OCI-LY3 (cell line): ENCODE measurements at regions not wholly inside any gene's neighbourhood (a gene's known extent, or its start where the extent isn't known, plus 50 kb on each side); places are given as distances from the start of the nearest gene placed in this dataset.

Experiments used
- CTCF ChIP-seq: fragments of 200-600, 300-600 bp; sonication (generic); IDR thresholded peaks from 2 replicates; pipeline ENCODE4 v1.5.1; 2014; ENCODE audit warnings: antibody characterized with exemption, low read length, low read depth
- EZH2phosphoT487 ChIP-seq: fragments of 200-600 bp; shearing (Covaris generic); IDR thresholded peaks from 2 replicates; pipeline ENCODE4 v1.6.1; 2018; ENCODE audit warnings: antibody characterized with exemption, mixed run types, low read depth

DNA sequence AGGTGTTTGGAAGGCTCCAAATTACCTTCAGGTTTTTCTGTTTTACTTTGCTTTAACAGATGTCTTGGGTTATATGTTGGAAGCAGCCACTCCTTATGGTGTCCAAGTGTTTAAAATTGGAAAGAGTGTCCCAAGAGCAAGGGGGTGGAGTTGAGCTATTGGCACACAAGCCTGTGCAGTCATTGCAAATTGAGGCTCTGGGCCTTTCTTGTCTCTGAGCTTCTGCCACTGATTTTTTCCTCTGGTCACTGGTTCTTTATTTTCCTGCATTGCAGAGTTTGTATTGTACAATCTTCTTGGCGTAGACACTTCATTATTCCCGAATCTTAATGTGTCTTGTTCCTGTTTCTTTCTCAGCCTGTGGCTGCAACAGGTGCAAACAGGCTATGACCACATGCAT lies 598.8 kb downstream of the RNF144B start:
- TF ChIP-seq CTCF (no peak), EZH2phosphoT487 (no peak)
